Keratinocyte (primary cell): ENCODE measurements at regions not wholly inside any gene's neighbourhood (a gene's known extent, or its start where the extent isn't known, plus 50 kb on each side); places are given as distances from the start of the nearest gene placed in this dataset.

Source experiments
- DNase-seq: peaks from one replicate; pipeline ENCODE4 v3.0.0-alpha.2; 2011; ENCODE audit warnings: low read depth, missing footprints, low spot score
- FAIRE-seq: peaks from 2 replicates; lab custom pipeline; 2011; peaks lifted over from hg19 to GRCh38; lab: Jason Lieb, UNC
- H2AFZ ChIP-seq: 2 replicates; pipeline ENCODE4 v1.6.0; 2012; ENCODE audit warnings: low read length, control low read depth, inconsistent platforms; ENCODE audit not compliant: control insufficient read depth
- H3K27ac ChIP-seq: 2 replicates; pipeline ENCODE4 v1.5.1; 2011; ENCODE audit warnings: low read length; ENCODE audit not compliant: control insufficient read depth, insufficient read depth
- H3K27me3 ChIP-seq: 3 replicates; pipeline ENCODE4 v1.6.0; 2011; ENCODE audit warnings: low read length; ENCODE audit not compliant: control insufficient read depth, insufficient read depth; ENCODE audit errors: extremely low read depth
- H3K36me3 ChIP-seq, 2 experiments: 2 replicates in 1 of 2; 3 replicates in 1 of 2; pipeline ENCODE4 v1.5.1; 2011; ENCODE audit warnings: low read length in 2 of 2, mild to moderate bottlenecking in 1 of 2; ENCODE audit not compliant: control insufficient read depth in 2 of 2, insufficient read depth in 2 of 2; ENCODE audit errors: extremely low read depth in 1 of 2
- H3K4me1 ChIP-seq: 3 replicates; pipeline ENCODE4 v1.5.1; 2011; ENCODE audit warnings: low read length; ENCODE audit not compliant: control insufficient read depth, insufficient read depth; ENCODE audit errors: extremely low read depth
- H3K4me2 ChIP-seq: 3 replicates; pipeline ENCODE4 v1.6.0; 2011; ENCODE audit warnings: low read depth, low read length; ENCODE audit not compliant: control insufficient read depth, insufficient read depth; ENCODE audit errors: extremely low read depth
- H3K4me3 ChIP-seq, 3 experiments: fragments of 200-600 bp in 1 of 3; sonication (generic) in 1 of 3; 2 replicates in 2 of 3; 3 replicates in 1 of 3; pipeline ENCODE4 v1.5.1; 2011 to 2016; ENCODE audit warnings: low read length in 3 of 3, mild to moderate bottlenecking in 3 of 3, control low read depth in 2 of 3, inconsistent platforms in 1 of 3, low read depth in 1 of 3, mixed read lengths in 1 of 3, mixed run types in 1 of 3, moderate library complexity in 1 of 3; ENCODE audit not compliant: control insufficient read depth in 2 of 3, insufficient read depth in 2 of 3; ENCODE audit errors: extremely low read depth in 1 of 3
- H3K79me2 ChIP-seq: 2 replicates; pipeline ENCODE4 v1.6.0; 2012; ENCODE audit warnings: low read length; ENCODE audit not compliant: control insufficient read depth, insufficient read depth
- H3K9ac ChIP-seq: 3 replicates; pipeline ENCODE4 v1.6.0; 2011; ENCODE audit warnings: low read length; ENCODE audit not compliant: control insufficient read depth, insufficient read depth; ENCODE audit errors: extremely low read depth
- H3K9me1 ChIP-seq: 3 replicates; pipeline ENCODE4 v1.6.0; 2011; ENCODE audit warnings: low read length; ENCODE audit not compliant: control insufficient read depth, insufficient read depth; ENCODE audit errors: extremely low read depth
- H3K9me3 ChIP-seq: 2 replicates; pipeline ENCODE4 v1.5.1; 2012; ENCODE audit warnings: low read depth, low read length; ENCODE audit not compliant: control insufficient read depth
- H4K20me1 ChIP-seq: 3 replicates; pipeline ENCODE4 v1.6.0; 2011; ENCODE audit warnings: low read length; ENCODE audit not compliant: control insufficient read depth, insufficient read depth; ENCODE audit errors: extremely low read depth
- EZH2 ChIP-seq: IDR thresholded peaks from one replicate; pipeline ENCODE4 v1.6.1; 2012; ENCODE audit warnings: inconsistent platforms, mild to moderate bottlenecking, low read length, moderate library complexity
- dilution Hi-C: fragments of 300-500 bp; cut with MboI; formaldehyde crosslinking; loops from one replicate; pipeline ENCODE4 v1.7.0; 2020; ENCODE audit warnings: low sequenced_read_pairs; ENCODE audit not compliant: extremely low pct_ligation_motif_present
- TF ChIP-seq, protein P1 (sequence below), 3 experiments: IDR thresholded peaks in 1 of 3; conservative IDR thresholded peaks in 1 of 3; optimal IDR thresholded peaks in 1 of 3; 2 replicates in 2 of 3; 3 replicates in 1 of 3; pipeline versions ENCODE3 to v1.5.1; 2011; ENCODE audit warnings: low read length in 3 of 3, mild to moderate bottlenecking in 3 of 3, moderate library complexity in 2 of 3, control low read depth in 1 of 3, inconsistent platforms in 1 of 3; ENCODE audit not compliant: insufficient read depth in 2 of 3; ENCODE audit errors: extremely low read depth in 1 of 3

GRCh38 chr2:155852156-155852555 is 480.4 kb downstream of the NR4A2 start:
- no peaks in the 10 kb centered on the region for H4K20me1 ChIP-seq
- H3K9me3 ChIP-seq, result no peaks in the 10 kb centered on the region
- H3K27me3 ChIP-seq, result no peaks in the 10 kb centered on the region
- H3K27ac ChIP-seq, result no peak overlapping the region
- H3K4me1 ChIP-seq, result no peaks in the 10 kb centered on the region
- no peak overlapping the region for H2AFZ ChIP-seq
- H3K9me1 ChIP-seq, result no peaks in the 10 kb centered on the region
- TF ChIP-seq EZH2, result no peak
- TF ChIP-seq, protein P1, sequence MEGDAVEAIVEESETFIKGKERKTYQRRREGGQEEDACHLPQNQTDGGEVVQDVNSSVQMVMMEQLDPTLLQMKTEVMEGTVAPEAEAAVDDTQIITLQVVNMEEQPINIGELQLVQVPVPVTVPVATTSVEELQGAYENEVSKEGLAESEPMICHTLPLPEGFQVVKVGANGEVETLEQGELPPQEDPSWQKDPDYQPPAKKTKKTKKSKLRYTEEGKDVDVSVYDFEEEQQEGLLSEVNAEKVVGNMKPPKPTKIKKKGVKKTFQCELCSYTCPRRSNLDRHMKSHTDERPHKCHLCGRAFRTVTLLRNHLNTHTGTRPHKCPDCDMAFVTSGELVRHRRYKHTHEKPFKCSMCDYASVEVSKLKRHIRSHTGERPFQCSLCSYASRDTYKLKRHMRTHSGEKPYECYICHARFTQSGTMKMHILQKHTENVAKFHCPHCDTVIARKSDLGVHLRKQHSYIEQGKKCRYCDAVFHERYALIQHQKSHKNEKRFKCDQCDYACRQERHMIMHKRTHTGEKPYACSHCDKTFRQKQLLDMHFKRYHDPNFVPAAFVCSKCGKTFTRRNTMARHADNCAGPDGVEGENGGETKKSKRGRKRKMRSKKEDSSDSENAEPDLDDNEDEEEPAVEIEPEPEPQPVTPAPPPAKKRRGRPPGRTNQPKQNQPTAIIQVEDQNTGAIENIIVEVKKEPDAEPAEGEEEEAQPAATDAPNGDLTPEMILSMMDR (optimal IDR thresholded peaks at IDR 0.05 in 1 of 3, IDR thresholded peaks at IDR 0.05 in 1 of 3, conservative IDR thresholded peaks at IDR 0.05 in 1 of 3; ENCODE audit: extremely low read depth in 1 of 3, insufficient read depth in 2 of 3, low read length in 3 of 3), result no peak
- H3K4me2 ChIP-seq, result no peak overlapping the region
- H3K4me3 ChIP-seq, result no peak overlapping the region
- H3K9ac ChIP-seq, result no peak overlapping the region
- dilution Hi-C loops, result no loop called here
- no peaks in the 10 kb centered on the region for H3K36me3 ChIP-seq
- no peaks in the 10 kb centered on the region for H3K79me2 ChIP-seq
- FAIRE-seq (no peak), DNase-seq (no peak)

GRCh38 chr2:155846259-155846658 is 486.3 kb downstream of the NR4A2 start:
- Histone ChIP-seq H3K9ac (no peak overlapping the region), H3K79me2 (no peaks in the 10 kb centered on the region), H4K20me1 (no peaks in the 10 kb centered on the region), H3K27ac (no peak overlapping the region), H3K4me3 (no peak overlapping the region), H3K4me2 (no peak overlapping the region), H3K9me3 (no peaks in the 10 kb centered on the region), H3K4me1 (no peaks in the 10 kb centered on the region), H2AFZ (no peak overlapping the region), H3K27me3 (no peaks in the 10 kb centered on the region), H3K9me1 (no peaks in the 10 kb centered on the region), H3K36me3 (no peaks in the 10 kb centered on the region)
- dilution Hi-C loops, result no loop called here
- TF ChIP-seq EZH2, result no peak
- TF ChIP-seq, protein P1 (optimal IDR thresholded peaks at IDR 0.05 in 1 of 3, IDR thresholded peaks at IDR 0.05 in 1 of 3, conservative IDR thresholded peaks at IDR 0.05 in 1 of 3; ENCODE audit: extremely low read depth in 1 of 3, insufficient read depth in 2 of 3, low read length in 3 of 3), result no peak
- FAIRE-seq (no peak), DNase-seq (no peak)
